Fibroblast of pulmonary artery (primary cell): ENCODE measurements at regions not wholly inside any gene's neighbourhood (a gene's known extent, or its start where the extent isn't known, plus 50 kb on each side); places are given as distances from the start of the nearest gene placed in this dataset.

ENCODE experiments used
- DNase-seq: peaks from one replicate; pipeline ENCODE4 v3.0.0-alpha.2; 2010; ENCODE audit warnings: low read depth
- H3K4me3 ChIP-seq: replicated peaks from 2 replicates; pipeline ENCODE4 v1.5.1; 2011; ENCODE audit warnings: low read depth, mild to moderate bottlenecking, control low read depth, low read length, moderate library complexity
- TF ChIP-seq, protein P1 (sequence below): IDR thresholded peaks from 2 replicates; pipeline ENCODE4 v1.5.1; 2011; ENCODE audit warnings: mild to moderate bottlenecking, control low read depth, low read length, inconsistent platforms; ENCODE audit errors: missing control alignments

DNA sequence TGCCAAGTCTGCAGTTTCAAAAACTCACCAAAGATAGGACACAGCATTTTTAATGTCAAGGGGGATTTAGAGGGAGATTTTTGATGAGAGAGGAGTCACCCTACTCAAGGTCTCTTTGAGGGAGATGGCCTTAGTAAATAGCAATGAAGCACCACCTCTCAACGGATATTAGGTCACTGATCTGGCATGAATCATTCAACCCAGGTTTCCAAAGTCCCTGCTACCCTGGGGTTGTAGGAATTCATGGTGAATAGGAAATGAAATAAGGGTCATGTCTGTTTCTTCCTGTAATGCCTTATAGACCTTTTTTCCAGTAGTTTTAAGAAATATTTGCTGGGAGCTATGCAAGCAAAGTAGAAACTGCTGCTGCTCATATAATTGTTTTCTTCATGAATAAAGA is 2154.9 kb downstream of the LRRC4C start:
- no peak overlapping the region for H3K4me3 ChIP-seq
- TF ChIP-seq, protein P1, sequence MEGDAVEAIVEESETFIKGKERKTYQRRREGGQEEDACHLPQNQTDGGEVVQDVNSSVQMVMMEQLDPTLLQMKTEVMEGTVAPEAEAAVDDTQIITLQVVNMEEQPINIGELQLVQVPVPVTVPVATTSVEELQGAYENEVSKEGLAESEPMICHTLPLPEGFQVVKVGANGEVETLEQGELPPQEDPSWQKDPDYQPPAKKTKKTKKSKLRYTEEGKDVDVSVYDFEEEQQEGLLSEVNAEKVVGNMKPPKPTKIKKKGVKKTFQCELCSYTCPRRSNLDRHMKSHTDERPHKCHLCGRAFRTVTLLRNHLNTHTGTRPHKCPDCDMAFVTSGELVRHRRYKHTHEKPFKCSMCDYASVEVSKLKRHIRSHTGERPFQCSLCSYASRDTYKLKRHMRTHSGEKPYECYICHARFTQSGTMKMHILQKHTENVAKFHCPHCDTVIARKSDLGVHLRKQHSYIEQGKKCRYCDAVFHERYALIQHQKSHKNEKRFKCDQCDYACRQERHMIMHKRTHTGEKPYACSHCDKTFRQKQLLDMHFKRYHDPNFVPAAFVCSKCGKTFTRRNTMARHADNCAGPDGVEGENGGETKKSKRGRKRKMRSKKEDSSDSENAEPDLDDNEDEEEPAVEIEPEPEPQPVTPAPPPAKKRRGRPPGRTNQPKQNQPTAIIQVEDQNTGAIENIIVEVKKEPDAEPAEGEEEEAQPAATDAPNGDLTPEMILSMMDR: no peak
- no peak for DNase-seq

DNA sequence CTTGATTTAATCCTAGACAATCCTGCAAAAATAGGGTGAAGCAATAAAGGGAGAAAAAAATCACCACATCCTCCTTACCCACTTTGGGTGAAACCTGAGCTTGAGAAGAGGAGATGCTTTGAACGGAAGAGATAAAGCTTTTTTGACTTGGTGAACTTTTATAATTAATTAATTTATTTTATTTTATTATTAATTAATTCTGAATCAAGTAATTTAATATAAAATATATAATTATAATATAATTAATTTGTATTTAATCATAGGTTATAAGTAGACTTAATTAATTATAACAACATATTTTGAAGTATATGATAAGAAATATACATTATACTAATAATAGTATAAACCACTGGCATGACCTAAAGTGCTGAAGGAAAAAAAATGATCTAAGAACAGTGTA is 2164.8 kb downstream of the LRRC4C start:
- no peak overlapping the region for H3K4me3 ChIP-seq
- TF ChIP-seq, protein P1: no peak
- no peak for DNase-seq

DNA sequence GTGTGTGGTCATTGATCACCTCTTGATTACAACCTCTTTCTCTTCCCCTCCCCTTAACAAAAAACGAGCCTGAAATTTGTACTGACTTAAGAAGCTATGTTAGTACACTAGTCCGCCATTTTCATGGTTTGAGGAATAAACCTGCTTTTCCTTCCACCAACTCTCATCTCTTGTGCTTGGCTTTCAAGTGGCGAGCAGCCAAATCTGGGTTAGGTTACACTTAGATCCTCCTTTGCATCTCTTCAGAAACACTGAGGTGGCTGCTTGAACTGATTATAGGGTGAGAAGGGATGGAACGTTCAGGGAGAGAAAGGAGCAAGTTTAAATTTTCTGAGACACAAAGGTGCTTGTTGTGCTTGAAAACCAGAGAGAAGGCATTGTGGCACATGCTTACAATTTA is 2171.4 kb downstream of the LRRC4C start:
- DNase-seq: no peak
- TF ChIP-seq, protein P1: no peak
- no peak overlapping the region for H3K4me3 ChIP-seq

DNA sequence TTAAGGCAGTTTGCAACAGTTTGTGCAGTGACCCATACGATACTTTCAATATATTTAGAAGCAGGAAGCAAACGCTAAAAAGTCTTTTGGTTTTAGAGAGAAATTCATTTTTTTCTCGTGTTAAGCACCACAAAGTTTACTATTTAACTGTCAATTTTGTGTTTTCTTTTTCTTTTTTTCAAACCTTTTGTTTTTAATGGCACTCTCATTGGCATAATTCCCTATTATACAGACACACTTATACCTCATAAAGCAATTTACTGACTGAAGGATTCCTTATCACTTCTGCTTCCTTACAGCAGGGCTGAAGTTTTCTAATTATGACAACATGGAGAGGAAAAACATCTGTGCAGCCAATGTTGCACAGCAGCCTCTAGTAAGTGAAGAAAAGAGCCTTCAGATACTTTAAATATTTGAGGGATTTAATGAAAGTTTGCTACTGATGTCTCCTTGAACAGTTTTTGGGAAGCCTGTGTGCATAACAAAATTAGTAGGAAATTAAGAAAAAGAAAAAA is 2191.2 kb downstream of the LRRC4C start:
- H3K4me3 ChIP-seq: no peak overlapping the region
- TF ChIP-seq, protein P1: no peak

DNA sequence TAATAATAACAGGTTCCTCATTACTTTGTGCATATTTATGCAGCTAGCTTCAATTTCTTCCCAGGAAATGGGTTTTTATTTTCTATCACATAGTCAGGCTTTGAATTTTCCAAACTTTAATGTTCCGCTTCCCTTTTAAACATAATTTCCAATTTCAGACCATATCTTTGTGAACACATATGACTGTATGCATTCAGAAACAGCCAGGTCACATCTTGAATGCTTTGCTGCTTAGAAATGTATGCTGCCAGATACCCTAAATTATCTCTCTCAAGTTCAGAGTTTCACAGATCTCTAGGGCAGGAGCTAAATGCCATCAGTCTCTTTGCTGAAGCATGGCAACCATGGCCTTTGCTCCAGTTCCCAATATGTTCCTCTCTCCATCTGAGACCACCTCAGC is 2203.8 kb downstream of the LRRC4C start:
- no peak overlapping the region for H3K4me3 ChIP-seq
- DNase-seq: no peak
- TF ChIP-seq, protein P1: no peak

More for the DNA sequence above, 2191.2 kb downstream of the LRRC4C start:
- DNase-seq: no peak

DNA sequence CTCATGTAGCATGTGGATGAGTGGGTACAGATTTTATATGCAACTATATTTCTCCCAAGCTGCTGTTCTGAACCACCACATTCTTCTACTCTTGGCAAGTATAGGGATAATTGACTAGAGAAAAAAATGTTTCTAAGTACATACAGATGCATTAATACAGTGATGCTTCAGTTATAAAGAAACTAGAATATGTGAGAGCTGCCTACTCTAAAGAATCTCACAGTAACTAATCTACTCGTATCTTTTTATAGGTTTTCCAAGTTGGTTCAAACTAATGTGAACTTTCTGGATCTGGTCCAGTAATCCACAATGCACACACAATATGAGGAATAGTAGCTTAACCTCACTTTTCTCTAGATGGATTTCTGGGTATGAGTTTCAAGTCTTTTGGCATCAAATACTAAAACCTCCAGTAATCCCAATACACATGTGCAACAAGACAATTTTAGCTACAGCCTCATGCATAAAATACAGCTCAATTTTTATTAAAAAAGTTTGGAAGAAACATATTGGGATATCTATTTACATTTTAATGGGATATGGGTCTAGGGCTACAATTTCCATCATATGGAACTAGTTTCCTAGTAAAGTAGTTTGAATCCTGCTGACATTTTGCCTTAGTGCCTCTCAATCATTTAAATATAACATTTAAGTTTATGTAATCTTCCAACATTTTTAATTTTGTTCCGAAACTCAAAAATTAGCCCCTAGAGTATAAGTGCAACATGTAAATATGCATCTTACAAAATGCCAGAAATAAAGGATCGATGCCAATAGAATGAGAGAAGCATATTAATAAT is 2209.7 kb downstream of the LRRC4C start:
- no peak for DNase-seq
- TF ChIP-seq, protein P1: no peak
- no peak overlapping the region for H3K4me3 ChIP-seq
